ENCODE measurements at regions not wholly inside any gene's neighbourhood (a gene's known extent, or its start where the extent isn't known, plus 50 kb on each side); places are given as distances from the start of the nearest gene placed in this dataset.

- TF ChIP-seq CTCF (IDR thresholded peaks at IDR 0.05): no peak
- TF ChIP-seq POLR2A (IDR thresholded peaks at IDR 0.05): no peak
These were observed 388.5 kb upstream of the CA10 start for GRCh38 chr17:52546990-52547389.

Data from thyroid gland (tissue), 4 donors.